ENCODE measurements at regions not wholly inside any gene's neighbourhood (a gene's known extent, or its start where the extent isn't known, plus 50 kb on each side); places are given as distances from the start of the nearest gene placed in this dataset.

GRCh38 chr13:22240716-22241115, 569.8 kb downstream of the FGF9 start:
- TF ChIP-seq, protein P1, sequence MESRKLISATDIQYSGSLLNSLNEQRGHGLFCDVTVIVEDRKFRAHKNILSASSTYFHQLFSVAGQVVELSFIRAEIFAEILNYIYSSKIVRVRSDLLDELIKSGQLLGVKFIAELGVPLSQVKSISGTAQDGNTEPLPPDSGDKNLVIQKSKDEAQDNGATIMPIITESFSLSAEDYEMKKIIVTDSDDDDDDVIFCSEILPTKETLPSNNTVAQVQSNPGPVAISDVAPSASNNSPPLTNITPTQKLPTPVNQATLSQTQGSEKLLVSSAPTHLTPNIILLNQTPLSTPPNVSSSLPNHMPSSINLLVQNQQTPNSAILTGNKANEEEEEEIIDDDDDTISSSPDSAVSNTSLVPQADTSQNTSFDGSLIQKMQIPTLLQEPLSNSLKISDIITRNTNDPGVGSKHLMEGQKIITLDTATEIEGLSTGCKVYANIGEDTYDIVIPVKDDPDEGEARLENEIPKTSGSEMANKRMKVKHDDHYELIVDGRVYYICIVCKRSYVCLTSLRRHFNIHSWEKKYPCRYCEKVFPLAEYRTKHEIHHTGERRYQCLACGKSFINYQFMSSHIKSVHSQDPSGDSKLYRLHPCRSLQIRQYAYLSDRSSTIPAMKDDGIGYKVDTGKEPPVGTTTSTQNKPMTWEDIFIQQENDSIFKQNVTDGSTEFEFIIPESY (IDR thresholded peaks at IDR 0.05; ENCODE audit: extremely low read depth, insufficient replicate concordance, low read length) = no peak
- TF ChIP-seq EZH2 (IDR thresholded peaks at IDR 0.05) = no peak
- no peak for TF ChIP-seq POLR2A (IDR thresholded peaks at IDR 0.05; ENCODE audit: borderline replicate concordance, extremely low read depth, insufficient read depth, insufficient read length)
- TF ChIP-seq, protein P2, sequence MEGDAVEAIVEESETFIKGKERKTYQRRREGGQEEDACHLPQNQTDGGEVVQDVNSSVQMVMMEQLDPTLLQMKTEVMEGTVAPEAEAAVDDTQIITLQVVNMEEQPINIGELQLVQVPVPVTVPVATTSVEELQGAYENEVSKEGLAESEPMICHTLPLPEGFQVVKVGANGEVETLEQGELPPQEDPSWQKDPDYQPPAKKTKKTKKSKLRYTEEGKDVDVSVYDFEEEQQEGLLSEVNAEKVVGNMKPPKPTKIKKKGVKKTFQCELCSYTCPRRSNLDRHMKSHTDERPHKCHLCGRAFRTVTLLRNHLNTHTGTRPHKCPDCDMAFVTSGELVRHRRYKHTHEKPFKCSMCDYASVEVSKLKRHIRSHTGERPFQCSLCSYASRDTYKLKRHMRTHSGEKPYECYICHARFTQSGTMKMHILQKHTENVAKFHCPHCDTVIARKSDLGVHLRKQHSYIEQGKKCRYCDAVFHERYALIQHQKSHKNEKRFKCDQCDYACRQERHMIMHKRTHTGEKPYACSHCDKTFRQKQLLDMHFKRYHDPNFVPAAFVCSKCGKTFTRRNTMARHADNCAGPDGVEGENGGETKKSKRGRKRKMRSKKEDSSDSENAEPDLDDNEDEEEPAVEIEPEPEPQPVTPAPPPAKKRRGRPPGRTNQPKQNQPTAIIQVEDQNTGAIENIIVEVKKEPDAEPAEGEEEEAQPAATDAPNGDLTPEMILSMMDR (IDR thresholded peaks at IDR 0.05 in 2 of 3, conservative IDR thresholded peaks at IDR 0.05 in 1 of 3; ENCODE audit: borderline replicate concordance in 1 of 3, insufficient read depth in 1 of 3, low read depth in 2 of 3, low read length in 2 of 3) = no peak
- TF ChIP-seq, protein P3, sequence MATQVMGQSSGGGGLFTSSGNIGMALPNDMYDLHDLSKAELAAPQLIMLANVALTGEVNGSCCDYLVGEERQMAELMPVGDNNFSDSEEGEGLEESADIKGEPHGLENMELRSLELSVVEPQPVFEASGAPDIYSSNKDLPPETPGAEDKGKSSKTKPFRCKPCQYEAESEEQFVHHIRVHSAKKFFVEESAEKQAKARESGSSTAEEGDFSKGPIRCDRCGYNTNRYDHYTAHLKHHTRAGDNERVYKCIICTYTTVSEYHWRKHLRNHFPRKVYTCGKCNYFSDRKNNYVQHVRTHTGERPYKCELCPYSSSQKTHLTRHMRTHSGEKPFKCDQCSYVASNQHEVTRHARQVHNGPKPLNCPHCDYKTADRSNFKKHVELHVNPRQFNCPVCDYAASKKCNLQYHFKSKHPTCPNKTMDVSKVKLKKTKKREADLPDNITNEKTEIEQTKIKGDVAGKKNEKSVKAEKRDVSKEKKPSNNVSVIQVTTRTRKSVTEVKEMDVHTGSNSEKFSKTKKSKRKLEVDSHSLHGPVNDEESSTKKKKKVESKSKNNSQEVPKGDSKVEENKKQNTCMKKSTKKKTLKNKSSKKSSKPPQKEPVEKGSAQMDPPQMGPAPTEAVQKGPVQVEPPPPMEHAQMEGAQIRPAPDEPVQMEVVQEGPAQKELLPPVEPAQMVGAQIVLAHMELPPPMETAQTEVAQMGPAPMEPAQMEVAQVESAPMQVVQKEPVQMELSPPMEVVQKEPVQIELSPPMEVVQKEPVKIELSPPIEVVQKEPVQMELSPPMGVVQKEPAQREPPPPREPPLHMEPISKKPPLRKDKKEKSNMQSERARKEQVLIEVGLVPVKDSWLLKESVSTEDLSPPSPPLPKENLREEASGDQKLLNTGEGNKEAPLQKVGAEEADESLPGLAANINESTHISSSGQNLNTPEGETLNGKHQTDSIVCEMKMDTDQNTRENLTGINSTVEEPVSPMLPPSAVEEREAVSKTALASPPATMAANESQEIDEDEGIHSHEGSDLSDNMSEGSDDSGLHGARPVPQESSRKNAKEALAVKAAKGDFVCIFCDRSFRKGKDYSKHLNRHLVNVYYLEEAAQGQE (IDR thresholded peaks at IDR 0.05; ENCODE audit: low read depth) = no peak
- TF ChIP-seq, protein P4, sequence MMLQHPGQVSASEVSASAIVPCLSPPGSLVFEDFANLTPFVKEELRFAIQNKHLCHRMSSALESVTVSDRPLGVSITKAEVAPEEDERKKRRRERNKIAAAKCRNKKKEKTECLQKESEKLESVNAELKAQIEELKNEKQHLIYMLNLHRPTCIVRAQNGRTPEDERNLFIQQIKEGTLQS (IDR thresholded peaks at IDR 0.05) = no peak
- TF ChIP-seq, protein P5, sequence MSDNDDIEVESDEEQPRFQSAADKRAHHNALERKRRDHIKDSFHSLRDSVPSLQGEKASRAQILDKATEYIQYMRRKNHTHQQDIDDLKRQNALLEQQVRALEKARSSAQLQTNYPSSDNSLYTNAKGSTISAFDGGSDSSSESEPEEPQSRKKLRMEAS (IDR thresholded peaks at IDR 0.05) = no peak
- TF ChIP-seq RAD21 (IDR thresholded peaks at IDR 0.05; ENCODE audit: low read depth) = no peak
- no peak for TF ChIP-seq POLR2AphosphoS5 (IDR thresholded peaks at IDR 0.05; ENCODE audit: low read depth, low read length)
- TF ChIP-seq EZH2phosphoT487 (IDR thresholded peaks at IDR 0.05; ENCODE audit: borderline replicate concordance) = no peak
- TF ChIP-seq ELF1 (IDR thresholded peaks at IDR 0.05; ENCODE audit: borderline replicate concordance, low read depth) = no peak
- TF ChIP-seq TCF7L2 (IDR thresholded peaks at IDR 0.05; ENCODE audit: borderline replicate concordance, extremely low read depth, insufficient read depth, insufficient read length) = no peak

Measured in HCT116 (cell line).